ENCODE measurements at regions not wholly inside any gene's neighbourhood (a gene's known extent, or its start where the extent isn't known, plus 50 kb on each side); places are given as distances from the start of the nearest gene placed in this dataset.

- H3K9me2 ChIP-seq (ENCODE audit: insufficient read depth, low read length) = no peaks in the 10 kb centered on the region
- H3K4me3 ChIP-seq (ENCODE audit: low read length) = no peak overlapping the region
- no peaks in the 10 kb centered on the region for H3K36me3 ChIP-seq (ENCODE audit: insufficient read depth, low read length)
- no peaks in the 10 kb centered on the region for H3K79me2 ChIP-seq (replicated peaks; ENCODE audit: insufficient read depth, low read length)
- H2AFZ ChIP-seq (ENCODE audit: low read depth, low read length) = no peak overlapping the region
- no peak overlapping the region for H3K27ac ChIP-seq (ENCODE audit: low read length)
- no peaks in the 10 kb centered on the region for H3K27me3 ChIP-seq (ENCODE audit: insufficient read depth, low read depth, low read length)
- no peaks in the 10 kb centered on the region for H3F3A ChIP-seq (ENCODE audit: insufficient read depth, low read length, poor library complexity, severe bottlenecking)
- peaks cover 4% of the 10 kb centered on the region for H3K9me3 ChIP-seq (ENCODE audit: low read length)
- H3K4me2 ChIP-seq (ENCODE audit: low read length) = no peak overlapping the region
- no peaks in the 10 kb centered on the region for H4K20me1 ChIP-seq (ENCODE audit: insufficient read depth)
- TF ChIP-seq RAD21 (conservative IDR thresholded peaks at IDR 0.05) (no peak), EZH2 (IDR thresholded peaks at IDR 0.05; ENCODE audit: borderline replicate concordance, insufficient read depth, low read length, poor library complexity, severe bottlenecking) (no peak)
- H3K9ac ChIP-seq (ENCODE audit: low read length) = no peak overlapping the region
These were observed 456.7 kb downstream of the SOX11 start for GRCh38 chr2:6148882-6149281.

GRCh38 chr2:6159606-6160005 lies 467.4 kb downstream of the SOX11 start:
- Histone ChIP-seq H3K27me3 (ENCODE audit: insufficient read depth, low read depth, low read length) (no peaks in the 10 kb centered on the region), H3K9ac (ENCODE audit: low read length) (no peak overlapping the region), H3F3A (ENCODE audit: insufficient read depth, low read length, poor library complexity, severe bottlenecking) (no peaks in the 10 kb centered on the region), H3K36me3 (ENCODE audit: insufficient read depth, low read length) (no peaks in the 10 kb centered on the region), H2AFZ (ENCODE audit: low read depth, low read length) (no peak overlapping the region), H3K9me2 (ENCODE audit: insufficient read depth, low read length) (no peaks in the 10 kb centered on the region), H4K20me1 (ENCODE audit: insufficient read depth) (no peaks in the 10 kb centered on the region), H3K9me3 (ENCODE audit: low read length) (no peaks in the 10 kb centered on the region), H3K4me3 (ENCODE audit: low read length) (no peak overlapping the region), H3K79me2 (replicated peaks; ENCODE audit: insufficient read depth, low read length) (no peaks in the 10 kb centered on the region), H3K4me2 (ENCODE audit: low read length) (no peak overlapping the region), H3K27ac (ENCODE audit: low read length) (peak overlapping the region; percentile 25)
- TF ChIP-seq TAF1 (IDR thresholded peaks at IDR 0.05; ENCODE audit: low read depth) (no peak), EP300 (conservative IDR thresholded peaks at IDR 0.05; ENCODE audit: poor library complexity, severe bottlenecking) (no peak), EZH2 (IDR thresholded peaks at IDR 0.05; ENCODE audit: borderline replicate concordance, insufficient read depth, low read length, poor library complexity, severe bottlenecking) (no peak), POLR2AphosphoS5 (IDR thresholded peaks at IDR 0.05) (no peak), RAD21 (conservative IDR thresholded peaks at IDR 0.05) (no peak), MXI1 (conservative IDR thresholded peaks at IDR 0.05; ENCODE audit: poor library complexity, severe bottlenecking) (no peak), SMC3 (conservative IDR thresholded peaks at IDR 0.05; ENCODE audit: poor library complexity) (no peak)
- TF ChIP-seq, protein P1, sequence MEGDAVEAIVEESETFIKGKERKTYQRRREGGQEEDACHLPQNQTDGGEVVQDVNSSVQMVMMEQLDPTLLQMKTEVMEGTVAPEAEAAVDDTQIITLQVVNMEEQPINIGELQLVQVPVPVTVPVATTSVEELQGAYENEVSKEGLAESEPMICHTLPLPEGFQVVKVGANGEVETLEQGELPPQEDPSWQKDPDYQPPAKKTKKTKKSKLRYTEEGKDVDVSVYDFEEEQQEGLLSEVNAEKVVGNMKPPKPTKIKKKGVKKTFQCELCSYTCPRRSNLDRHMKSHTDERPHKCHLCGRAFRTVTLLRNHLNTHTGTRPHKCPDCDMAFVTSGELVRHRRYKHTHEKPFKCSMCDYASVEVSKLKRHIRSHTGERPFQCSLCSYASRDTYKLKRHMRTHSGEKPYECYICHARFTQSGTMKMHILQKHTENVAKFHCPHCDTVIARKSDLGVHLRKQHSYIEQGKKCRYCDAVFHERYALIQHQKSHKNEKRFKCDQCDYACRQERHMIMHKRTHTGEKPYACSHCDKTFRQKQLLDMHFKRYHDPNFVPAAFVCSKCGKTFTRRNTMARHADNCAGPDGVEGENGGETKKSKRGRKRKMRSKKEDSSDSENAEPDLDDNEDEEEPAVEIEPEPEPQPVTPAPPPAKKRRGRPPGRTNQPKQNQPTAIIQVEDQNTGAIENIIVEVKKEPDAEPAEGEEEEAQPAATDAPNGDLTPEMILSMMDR (IDR thresholded peaks at IDR 0.05; ENCODE audit: poor library complexity, severe bottlenecking) = no peak
- TF ChIP-seq, protein P2, sequence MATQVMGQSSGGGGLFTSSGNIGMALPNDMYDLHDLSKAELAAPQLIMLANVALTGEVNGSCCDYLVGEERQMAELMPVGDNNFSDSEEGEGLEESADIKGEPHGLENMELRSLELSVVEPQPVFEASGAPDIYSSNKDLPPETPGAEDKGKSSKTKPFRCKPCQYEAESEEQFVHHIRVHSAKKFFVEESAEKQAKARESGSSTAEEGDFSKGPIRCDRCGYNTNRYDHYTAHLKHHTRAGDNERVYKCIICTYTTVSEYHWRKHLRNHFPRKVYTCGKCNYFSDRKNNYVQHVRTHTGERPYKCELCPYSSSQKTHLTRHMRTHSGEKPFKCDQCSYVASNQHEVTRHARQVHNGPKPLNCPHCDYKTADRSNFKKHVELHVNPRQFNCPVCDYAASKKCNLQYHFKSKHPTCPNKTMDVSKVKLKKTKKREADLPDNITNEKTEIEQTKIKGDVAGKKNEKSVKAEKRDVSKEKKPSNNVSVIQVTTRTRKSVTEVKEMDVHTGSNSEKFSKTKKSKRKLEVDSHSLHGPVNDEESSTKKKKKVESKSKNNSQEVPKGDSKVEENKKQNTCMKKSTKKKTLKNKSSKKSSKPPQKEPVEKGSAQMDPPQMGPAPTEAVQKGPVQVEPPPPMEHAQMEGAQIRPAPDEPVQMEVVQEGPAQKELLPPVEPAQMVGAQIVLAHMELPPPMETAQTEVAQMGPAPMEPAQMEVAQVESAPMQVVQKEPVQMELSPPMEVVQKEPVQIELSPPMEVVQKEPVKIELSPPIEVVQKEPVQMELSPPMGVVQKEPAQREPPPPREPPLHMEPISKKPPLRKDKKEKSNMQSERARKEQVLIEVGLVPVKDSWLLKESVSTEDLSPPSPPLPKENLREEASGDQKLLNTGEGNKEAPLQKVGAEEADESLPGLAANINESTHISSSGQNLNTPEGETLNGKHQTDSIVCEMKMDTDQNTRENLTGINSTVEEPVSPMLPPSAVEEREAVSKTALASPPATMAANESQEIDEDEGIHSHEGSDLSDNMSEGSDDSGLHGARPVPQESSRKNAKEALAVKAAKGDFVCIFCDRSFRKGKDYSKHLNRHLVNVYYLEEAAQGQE (IDR thresholded peaks at IDR 0.05; ENCODE audit: borderline replicate concordance) = no peak

GRCh38 chr2:6163932-6164331 lies 471.7 kb downstream of the SOX11 start:
- H3K27me3 ChIP-seq (ENCODE audit: insufficient read depth, low read depth, low read length) = no peaks in the 10 kb centered on the region
- no peak overlapping the region for H3K4me2 ChIP-seq (ENCODE audit: low read length)
- H3K79me2 ChIP-seq (replicated peaks; ENCODE audit: insufficient read depth, low read length) = no peaks in the 10 kb centered on the region
- no peaks in the 10 kb centered on the region for H3K36me3 ChIP-seq (ENCODE audit: insufficient read depth, low read length)
- H3K9me2 ChIP-seq (ENCODE audit: insufficient read depth, low read length) = no peaks in the 10 kb centered on the region
- no peaks in the 10 kb centered on the region for H3K9me3 ChIP-seq (ENCODE audit: low read length)
- TF ChIP-seq EP300 (conservative IDR thresholded peaks at IDR 0.05; ENCODE audit: poor library complexity, severe bottlenecking) = no peak
- no peak for TF ChIP-seq RAD21 (conservative IDR thresholded peaks at IDR 0.05)
- TF ChIP-seq TAF1 (IDR thresholded peaks at IDR 0.05; ENCODE audit: low read depth) = no peak
- TF ChIP-seq, protein P1 (IDR thresholded peaks at IDR 0.05; ENCODE audit: poor library complexity, severe bottlenecking) = no peak
- H3K9ac ChIP-seq (ENCODE audit: low read length) = no peak overlapping the region
- no peaks in the 10 kb centered on the region for H3F3A ChIP-seq (ENCODE audit: insufficient read depth, low read length, poor library complexity, severe bottlenecking)
- no peak overlapping the region for H3K27ac ChIP-seq (ENCODE audit: low read length)
- no peak overlapping the region for H2AFZ ChIP-seq (ENCODE audit: low read depth, low read length)
- no peak overlapping the region for H3K4me3 ChIP-seq (ENCODE audit: low read length)
- no peaks in the 10 kb centered on the region for H4K20me1 ChIP-seq (ENCODE audit: insufficient read depth)

Measured in neural cell (in vitro differentiated cells).